ENCODE measurements at regions not wholly inside any gene's neighbourhood (a gene's known extent, or its start where the extent isn't known, plus 50 kb on each side); places are given as distances from the start of the nearest gene placed in this dataset.

GRCh38 chr6:23953976-23954375 lies 172.0 kb upstream of the NRSN1 start:
- no peak for DNase-seq (ENCODE audit: low read depth)

GRCh38 chr6:23957017-23957416 lies 169.0 kb upstream of the NRSN1 start:
- TF ChIP-seq CTCF (conservative IDR thresholded peaks at IDR 0.05; ENCODE audit: low read depth, low read length): no peak
- no peak for DNase-seq (ENCODE audit: low read depth)
- H3K4me3 ChIP-seq (ENCODE audit: low read depth, low read length): no peak overlapping the region

More at GRCh38 chr6:23953976-23954375, 172.0 kb upstream of the NRSN1 start:
- no peak for TF ChIP-seq CTCF (conservative IDR thresholded peaks at IDR 0.05; ENCODE audit: low read depth, low read length)
- no peak overlapping the region for H3K4me3 ChIP-seq (ENCODE audit: low read depth, low read length)

- no peak for DNase-seq (ENCODE audit: low read depth)
- TF ChIP-seq CTCF (conservative IDR thresholded peaks at IDR 0.05; ENCODE audit: low read depth, low read length): no peak
- H3K4me3 ChIP-seq (ENCODE audit: low read depth, low read length): no peak overlapping the region
Measured at GRCh38 chr6:23964865-23965264, 161.2 kb upstream of the NRSN1 start.

GRCh38 chr6:23969344-23969743 lies 156.7 kb upstream of the NRSN1 start:
- H3K4me3 ChIP-seq (ENCODE audit: low read depth, low read length): no peak overlapping the region
- no peak for DNase-seq (ENCODE audit: low read depth)
- no peak for TF ChIP-seq CTCF (conservative IDR thresholded peaks at IDR 0.05; ENCODE audit: low read depth, low read length)

GRCh38 chr6:23977706-23978105 lies 148.3 kb upstream of the NRSN1 start:
- no peak for TF ChIP-seq CTCF (conservative IDR thresholded peaks at IDR 0.05; ENCODE audit: low read depth, low read length)
- DNase-seq (ENCODE audit: low read depth): no peak
- H3K4me3 ChIP-seq (ENCODE audit: low read depth, low read length): no peak overlapping the region

GRCh38 chr6:23980965-23981364 lies 145.1 kb upstream of the NRSN1 start:
- DNase-seq (ENCODE audit: low read depth): no peak
- no peak for TF ChIP-seq CTCF (conservative IDR thresholded peaks at IDR 0.05; ENCODE audit: low read depth, low read length)
- H3K4me3 ChIP-seq (ENCODE audit: low read depth, low read length): no peak overlapping the region

- H3K4me3 ChIP-seq (ENCODE audit: low read depth, low read length): no peak overlapping the region
- DNase-seq (ENCODE audit: low read depth): no peak
- no peak for TF ChIP-seq CTCF (conservative IDR thresholded peaks at IDR 0.05; ENCODE audit: low read depth, low read length)
Measured at GRCh38 chr6:23981923-23982322, 144.1 kb upstream of the NRSN1 start.
